Left colon (tissue), 2 donors: ENCODE measurements at regions not wholly inside any gene's neighbourhood (a gene's known extent, or its start where the extent isn't known, plus 50 kb on each side); places are given as distances from the start of the nearest gene placed in this dataset.
A peak's percentile ranks its signal among the peaks of the same experiment; 100 is the strongest.

Experiments
- ATAC-seq: fragments of 200-7000 bp; cut with Tn5 transposase; one replicate; pipeline ENCODE4 v1.9.1; 2020; ENCODE audit warnings: mild to moderate bottlenecking, moderate library complexity
- DNase-seq, 2 donors: peaks; one replicate each; pipeline ENCODE4 v3.0.0-alpha.2; 2020
- intact Hi-C, 2 donors: fragments of 100-400 bp; cut with DNase I in 1 of 2; cut with micrococcal nuclease in 1 of 2; formaldehyde crosslinking; loops; one replicate each; pipeline versions ENCODE4 v1.11.2 to v1.14.0; 2022; cut with DNase I, micrococcal nuclease
- donor health status: DM: no; HTN: no; CAD: no.
- donor health status: DM: yes; HTN: yes; CAD: no.

DNA sequence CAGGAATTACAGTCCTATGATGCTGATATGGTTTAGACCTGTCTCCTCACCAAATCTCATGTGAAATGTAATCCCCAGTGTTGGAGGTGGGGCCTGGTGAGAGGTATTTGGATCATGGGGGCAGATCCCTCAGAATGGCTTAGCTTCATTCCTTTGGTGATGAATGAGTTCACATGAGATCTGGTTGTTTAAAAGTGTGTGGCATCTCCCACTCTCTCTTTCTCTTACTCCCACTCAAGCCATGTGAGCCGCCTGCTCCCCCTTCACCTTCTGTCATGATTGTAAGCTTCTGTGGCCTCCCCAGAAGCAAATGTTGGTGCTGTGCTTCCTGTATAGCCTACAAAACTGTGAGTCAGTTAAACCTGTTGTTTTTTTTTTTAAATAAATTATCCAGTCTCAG is 89.4 kb upstream of the ARHGAP5 start:
- ATAC-seq (no peak), DNase-seq (no peak)
- intact Hi-C loops, result no loop called here

DNA sequence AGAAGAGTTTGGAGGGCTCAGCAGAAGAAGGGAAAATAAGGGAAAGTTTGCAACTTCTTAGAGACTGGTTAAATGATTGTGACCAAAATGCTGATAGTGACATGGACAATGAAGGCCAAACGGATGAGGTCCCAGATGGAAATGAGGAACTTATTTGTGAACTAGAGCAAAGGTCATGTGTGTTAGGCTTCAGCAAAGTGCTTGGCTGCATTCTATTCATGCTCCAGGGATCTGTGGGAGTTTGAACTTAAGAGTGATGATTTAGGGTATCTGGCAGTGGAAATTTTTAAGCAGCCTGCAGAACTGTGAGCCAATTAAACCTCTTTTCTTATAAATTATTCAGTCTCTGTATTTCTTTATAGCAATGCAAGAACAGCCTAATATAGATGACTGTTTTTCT is 88.9 kb upstream of the ARHGAP5 start:
- intact Hi-C loops, result no loop called here
- ATAC-seq, result no peak
- no peak for DNase-seq

DNA sequence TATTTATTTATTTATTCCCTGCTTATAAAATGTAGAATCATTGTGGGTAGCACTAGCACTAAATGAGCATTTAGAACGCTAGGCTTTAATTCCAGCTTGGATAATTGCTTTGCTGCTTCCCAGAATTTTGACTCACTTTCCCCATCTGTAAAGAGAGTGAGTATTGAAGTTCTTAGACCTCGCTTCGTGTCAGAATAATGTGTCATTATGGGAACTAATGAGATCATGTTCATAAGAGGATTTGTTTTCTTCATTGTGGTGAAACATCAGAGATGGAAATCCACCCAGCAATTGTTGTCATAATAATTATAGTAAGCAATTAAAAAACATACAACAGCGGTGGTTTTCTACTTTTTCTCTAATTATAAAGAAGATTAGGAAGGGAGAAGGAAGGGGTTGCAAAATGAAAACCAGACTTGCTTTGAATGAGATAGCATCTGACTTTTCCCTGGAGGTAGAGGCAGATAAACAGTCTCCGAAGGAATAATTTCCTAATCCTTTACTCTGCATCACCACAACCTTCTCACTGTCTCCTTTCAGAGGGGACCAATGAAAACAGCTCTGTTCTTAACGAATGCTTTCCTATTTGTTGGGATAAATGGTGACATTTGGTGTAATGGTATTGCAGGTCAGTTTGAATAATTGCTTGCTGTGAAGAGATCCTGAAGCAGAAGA is 86.8 kb upstream of the ARHGAP5 start:
- ATAC-seq (no peak), DNase-seq (no peak)
- intact Hi-C loops, result no loop called here

DNA sequence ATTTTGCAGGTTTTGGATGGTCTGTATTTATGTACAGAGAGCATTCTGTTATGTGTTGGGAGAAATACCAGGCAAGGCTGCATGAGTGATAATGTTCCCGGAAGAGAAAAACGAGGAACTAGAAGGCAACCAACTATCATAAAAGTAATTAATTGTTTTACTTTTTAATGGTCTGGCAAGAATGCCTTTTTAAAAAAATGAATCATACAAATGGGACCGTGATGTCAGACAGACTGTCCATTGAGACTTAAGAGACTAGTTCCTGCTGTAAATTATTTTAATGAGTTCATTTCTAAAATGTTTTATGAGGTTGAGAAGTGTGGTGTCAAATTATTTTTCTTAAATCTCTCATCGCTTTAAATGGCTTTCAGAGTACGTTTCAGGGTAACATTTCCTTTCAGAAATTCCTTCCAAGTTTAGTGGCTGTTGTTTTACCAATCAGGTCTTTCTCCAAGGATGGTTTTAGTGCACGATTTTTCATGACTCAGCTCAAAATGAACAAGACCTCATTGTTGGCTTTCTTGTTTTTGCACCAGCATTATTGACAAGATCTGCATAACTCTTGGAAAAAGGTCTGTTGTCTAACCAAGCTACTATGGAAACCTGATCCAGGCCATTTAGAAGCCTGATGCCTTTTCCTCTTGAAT is 86.1 kb upstream of the ARHGAP5 start:
- no peak for DNase-seq
- intact Hi-C loops, result no loop called here
- no peak for ATAC-seq

DNA sequence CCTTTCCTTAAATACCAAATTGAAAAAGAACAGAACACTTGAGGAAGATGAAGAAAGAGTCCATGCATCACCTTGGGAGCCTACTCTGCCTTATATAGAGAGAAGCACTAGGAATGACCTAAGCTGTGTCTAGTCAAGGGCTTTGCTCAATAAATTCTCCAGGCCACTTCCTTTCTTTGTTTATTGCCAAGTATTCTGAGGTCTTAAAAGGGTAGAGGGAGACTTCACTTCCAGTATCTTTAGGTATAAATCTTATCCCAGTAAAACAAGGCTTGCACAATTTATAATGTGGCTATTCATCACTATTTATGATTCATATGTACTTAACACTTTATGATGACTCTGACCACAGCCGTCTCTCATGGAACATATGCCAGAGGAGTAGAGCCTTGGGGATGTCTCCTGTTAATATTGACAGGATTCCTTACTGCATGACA is 85.1 kb upstream of the ARHGAP5 start:
- DNase-seq (no peak), ATAC-seq (peak; percentile 29)
- intact Hi-C loops, result no loop called here

DNA sequence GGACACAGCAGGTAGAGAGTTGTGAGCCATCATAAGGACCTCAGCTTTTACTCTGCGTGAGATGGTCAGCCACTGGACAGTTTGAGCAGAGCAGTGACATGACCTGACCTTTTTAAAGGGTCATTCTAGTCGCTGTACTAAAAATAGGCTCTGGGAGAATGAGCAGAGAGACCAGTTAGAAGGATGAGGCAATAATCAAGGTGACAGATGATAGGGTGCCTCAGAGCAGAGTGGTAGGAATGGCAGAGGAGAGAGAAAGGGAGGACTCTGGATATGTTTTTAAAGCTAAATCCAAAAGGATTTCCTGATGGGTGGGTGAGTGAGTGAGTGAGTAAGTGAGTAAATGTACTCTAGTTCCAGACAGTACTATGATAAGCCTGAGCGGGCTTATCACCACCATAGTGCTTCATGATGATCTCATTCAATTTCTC is 83.6 kb upstream of the ARHGAP5 start:
- intact Hi-C loops, result no loop called here
- ATAC-seq (no peak), DNase-seq (no peak)

DNA sequence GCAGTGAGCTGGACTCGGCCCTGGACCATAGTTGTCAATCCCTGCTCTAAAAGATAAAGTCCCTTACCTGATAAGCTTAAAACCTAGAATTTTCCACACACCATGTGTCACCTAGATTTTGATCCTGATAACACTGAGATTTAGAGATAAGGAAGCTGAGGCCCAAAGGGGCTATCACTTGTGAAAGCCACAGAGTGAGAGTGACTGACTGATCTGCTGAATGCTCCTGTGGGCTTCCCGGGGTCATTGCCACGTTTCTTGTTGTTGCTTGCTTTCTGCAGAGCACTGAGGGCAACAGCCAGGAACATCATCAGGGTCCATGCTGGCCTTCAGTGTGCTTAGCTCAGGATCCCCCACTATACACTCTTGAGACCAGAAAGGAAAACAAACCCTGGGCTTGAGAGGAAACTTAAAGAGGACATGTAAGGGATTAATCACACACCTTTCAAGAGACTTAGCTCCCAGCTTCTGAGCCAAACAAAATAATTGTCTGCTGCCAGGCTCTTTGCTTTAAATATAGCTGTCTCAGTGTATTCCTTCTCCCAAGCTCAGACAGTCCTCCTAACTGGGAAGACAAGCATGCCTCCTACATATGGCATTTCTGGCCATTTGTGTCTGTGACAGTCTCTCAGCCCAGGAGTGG is 82.6 kb upstream of the ARHGAP5 start:
- intact Hi-C loops, result no loop called here
- ATAC-seq (no peak), DNase-seq (no peak)

DNA sequence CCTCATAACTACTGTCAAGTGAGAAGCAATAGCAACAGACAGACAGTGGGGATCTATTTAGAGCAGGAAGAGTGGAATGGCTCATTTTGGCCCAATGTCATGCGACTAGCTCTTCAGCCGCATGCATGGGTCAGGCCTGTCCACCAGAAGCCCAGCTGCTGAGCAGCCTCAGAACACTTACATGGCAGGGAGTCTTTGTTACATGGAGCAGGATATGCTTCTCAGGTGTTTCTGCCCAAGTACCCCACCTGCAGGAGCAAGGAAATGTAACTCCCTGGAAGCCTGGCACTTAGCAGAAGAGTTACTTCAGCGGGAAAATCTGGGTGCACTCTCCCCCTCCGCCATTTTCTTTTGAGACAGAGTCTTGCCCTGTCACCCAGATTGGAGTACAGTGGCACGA is 73.5 kb upstream of the ARHGAP5 start:
- intact Hi-C loops, result no loop called here
- ATAC-seq (no peak), DNase-seq (no peak)

DNA sequence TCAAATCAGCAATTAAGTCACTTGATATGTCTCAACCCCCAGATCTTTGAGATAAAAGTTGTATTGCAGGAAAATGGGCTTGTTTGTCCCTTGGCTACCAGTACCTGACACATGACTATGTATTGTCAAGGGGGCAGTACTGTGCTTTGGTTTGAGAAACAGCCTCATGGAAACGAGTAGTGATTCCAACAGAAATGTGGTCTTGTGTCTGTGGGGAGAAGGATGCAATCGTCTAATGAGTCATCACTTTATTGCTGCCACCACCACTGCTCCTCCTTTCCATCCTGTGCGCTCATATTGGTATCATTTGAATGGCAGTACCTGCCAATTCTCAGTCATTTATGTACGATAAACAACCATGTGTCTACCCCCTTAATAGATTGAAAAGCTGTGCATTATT is 72.8 kb upstream of the ARHGAP5 start:
- intact Hi-C loops, result no loop called here
- no peak for ATAC-seq
- no peak for DNase-seq

DNA sequence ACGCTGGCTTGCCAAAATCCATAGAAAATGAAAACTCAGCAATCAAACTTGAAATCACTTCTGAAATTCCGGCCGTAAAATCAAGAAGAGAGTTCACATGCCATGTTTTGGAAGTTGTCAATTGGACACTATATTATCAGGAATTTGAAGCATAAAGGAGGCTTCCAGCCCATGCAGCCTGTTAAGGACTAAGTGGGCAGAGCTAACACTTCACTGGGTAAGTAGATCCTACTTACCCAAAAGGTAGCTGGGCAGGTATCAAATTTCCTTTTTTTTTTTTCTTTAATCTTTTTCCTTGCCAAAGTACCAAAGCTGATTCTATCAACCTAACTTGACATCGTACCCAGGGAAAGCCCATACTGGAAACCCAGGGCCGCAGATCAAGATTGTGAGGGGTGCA is 71.5 kb upstream of the ARHGAP5 start:
- DNase-seq, result no peak
- intact Hi-C loops, result no loop called here
- no peak for ATAC-seq

DNA sequence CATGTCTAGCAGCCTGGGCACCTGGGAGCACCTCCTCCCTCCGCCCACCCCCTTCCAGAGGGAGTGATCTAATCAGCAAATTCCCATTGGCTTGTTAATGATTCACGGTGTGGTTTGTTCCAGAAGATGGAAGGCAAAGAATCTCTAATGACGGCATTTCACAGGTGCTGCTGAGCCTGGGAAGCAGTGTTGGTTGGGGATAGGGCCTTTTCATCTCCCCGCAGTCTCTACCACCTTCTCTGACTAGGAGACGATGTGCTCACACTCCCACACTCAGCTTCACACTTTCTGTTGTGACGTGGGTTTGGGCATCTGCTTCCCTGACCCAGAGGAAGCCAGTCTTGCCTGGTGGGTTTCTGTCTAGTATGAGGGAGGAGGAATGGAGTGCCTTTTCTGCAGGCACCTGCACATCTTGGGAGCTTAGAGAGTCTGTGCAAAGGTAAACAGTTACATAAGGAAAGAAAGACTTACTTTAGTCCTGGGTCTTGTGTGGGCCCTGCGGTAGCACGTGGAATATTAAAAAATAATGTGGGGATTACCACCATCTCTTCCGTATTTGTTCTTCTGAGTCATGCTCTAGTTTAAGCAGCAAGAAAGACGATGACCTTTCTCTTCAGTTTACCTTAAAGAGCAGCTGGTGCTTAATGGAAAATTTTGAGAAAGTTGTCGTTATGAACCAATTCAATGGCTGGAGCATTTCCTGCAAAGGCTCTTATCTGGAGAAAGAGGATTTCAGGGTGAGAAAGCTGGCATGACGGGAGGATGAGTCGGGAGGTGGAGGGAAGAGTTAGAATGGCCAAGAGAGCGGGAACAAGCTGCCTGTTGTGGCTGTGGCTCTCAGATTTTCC is 70.6 kb upstream of the ARHGAP5 start:
- intact Hi-C loops, result no loop called here
- no peak for ATAC-seq
- DNase-seq, result no peak

DNA sequence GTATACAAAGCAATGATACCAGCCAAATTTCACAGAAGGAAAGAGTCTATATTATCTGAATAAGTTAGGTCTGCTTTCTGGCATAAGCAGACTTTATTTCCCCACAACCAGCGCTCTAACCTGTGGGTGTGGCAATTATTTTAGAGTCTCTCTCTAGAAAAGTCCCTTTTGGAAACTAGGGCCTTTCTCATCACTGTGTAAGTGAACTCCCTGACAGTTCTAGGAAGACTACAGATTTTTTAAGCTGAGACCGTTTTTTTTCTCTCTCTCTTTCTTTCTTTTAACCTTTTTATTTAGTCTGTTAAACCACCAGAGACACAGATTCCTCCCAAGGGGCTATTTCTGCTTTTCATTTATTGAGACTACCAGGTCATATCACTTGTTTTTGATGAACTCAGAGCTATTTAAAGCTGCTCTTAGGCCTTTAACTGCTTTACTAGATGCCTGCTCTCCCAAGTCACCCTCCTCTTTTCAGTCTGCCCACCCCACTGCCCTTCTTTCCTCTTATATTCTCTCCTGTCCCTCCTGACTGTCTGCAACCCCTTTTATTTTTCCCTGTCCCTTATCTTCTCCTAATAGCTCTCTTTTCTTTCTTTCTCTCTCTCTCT is 69.2 kb upstream of the ARHGAP5 start:
- DNase-seq (no peak), ATAC-seq (no peak)
- intact Hi-C loops, result no loop called here

DNA sequence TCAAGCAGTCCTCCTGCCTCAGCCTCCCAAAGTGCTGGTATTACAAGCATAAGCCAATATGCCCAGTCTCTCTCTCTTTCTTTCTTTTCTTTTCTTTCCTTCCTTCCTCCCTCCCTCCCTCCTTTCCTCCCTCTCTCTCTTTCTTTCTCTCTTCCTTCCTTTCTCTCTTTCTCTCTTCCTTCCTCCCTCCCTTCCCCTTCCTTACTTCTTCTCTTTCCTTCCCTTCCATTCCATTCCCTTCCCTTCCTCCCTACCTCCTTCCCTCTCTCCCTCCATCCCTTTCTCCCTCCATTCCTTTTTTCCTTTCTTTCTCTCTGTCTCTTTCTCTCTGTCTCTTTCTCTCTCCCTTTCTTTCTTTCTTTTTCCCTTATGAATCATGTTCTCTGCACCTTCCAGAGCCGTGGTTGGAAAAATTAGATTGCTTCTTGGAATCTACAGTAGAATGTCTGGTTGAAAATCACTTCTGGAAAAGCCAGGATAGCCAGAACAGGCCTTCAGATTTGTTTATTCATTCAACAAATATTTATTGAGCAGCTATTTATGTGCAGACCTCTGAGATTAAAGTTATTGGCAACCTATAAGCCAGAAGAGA is 68.4 kb upstream of the ARHGAP5 start:
- no peak for ATAC-seq
- intact Hi-C loops, result no loop called here
- no peak for DNase-seq

DNA sequence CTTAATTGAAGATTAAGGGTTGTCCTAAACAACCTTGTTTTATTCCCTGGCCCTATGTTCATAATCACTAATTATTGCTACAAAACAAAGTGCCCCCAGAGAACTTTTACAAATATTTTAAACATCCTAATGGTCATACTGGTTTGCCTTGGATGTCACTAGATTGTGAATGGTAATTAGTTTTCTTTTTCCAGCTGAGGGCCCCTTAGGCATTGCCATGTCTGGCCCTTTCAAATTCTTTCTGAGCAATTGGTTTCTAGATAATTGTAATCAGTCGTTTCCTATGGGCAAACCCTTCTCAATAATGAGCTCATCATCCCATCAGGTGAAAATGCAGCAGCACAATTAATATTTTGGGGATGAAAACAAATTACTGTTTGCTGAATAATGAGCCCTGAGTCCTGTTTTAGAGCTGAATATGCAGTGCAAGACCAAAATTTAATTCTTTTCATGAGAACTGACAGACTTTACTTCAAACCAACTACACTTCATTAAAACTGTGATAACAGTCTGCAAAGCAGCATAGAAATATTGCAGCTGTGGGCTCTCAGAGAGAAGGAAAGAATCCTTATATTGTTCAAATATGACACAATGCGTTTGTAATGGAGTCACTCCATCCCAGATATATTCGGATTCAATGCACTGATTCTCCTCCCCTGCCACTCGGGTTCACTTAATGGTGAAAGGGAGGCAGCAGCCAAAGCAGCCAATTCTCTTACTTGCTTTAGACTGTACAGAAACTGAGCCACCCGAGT is 67.7 kb upstream of the ARHGAP5 start:
- ATAC-seq (no peak), DNase-seq (no peak)
- intact Hi-C loops, result no loop called here

DNA sequence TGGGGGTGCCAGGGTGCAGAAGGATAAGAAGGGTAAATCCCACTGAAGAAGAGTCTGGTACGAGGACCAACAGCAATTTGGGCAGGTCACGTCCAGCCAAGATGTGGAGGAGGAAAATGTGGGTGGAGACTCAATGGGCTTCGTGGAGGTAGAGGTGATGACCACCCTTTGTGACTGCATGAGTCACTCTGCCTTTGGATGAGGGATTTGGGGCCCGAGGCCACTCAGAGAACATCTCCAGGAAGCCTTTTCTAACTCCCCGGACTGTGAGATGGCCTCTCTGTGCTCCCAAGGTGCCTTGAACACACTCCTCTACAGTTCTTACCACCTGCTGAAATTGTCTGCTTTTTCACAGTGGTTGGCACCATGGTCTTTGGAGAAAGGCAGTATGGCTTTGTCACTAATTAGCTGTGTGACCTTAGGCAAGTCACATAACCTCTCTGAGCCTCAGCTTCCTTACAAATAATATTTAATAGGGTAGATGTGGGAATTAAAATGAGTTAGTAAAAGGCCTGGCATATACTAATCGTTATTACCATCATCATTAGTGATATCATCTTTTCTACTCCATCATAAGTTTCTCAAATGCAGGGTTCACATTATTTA is 67.0 kb upstream of the ARHGAP5 start:
- ATAC-seq, result no peak
- intact Hi-C loops, result no loop called here

DNA sequence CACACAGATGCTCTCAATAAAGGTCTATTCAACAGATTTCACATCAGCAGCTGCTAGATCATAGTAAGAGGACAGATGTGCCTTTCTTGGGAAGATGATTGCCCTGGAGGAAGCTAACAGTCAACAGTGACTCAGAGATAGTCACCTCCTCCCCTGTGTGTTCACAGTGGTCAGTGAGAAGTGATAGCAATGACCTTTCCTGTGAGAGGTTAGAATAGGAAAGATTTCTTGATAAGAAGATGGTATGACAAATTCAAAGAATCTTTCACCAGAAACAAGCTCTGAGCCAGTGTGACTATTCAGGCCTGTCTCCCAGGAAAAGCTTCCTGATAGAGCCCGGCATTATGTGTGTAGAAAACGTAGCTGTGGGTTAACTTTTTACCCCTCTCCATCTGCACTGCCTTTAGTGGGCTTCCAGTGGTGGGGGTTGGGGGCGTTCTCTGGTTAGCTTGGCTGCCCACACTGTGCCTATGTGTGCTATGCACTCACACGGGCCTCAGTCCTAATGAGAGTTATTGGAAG is 66.4 kb upstream of the ARHGAP5 start:
- intact Hi-C loops, result no loop called here
- peak; percentile 61 for ATAC-seq
- no peak for DNase-seq

More for the DNA sequence above, 67.0 kb upstream of the ARHGAP5 start:
- no peak for DNase-seq

DNA sequence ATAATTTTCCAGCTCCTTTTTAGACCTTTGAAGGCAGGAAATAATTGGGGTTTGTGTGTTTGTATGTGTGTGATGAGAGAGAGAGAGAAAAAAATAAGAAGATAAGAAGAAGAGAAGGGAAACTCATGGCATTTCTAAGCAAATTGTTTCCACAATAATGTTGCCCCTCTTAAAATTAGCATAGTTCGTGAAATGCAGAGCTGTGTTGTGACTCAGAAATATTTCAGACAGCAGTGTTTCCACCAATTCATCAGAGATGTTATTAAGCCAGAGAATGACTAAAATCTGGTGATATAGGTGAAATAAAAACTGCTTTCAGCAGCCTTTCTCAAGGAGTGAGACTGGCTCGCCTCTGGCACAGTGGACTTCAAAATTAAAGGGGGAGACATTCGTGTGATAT is 65.9 kb upstream of the ARHGAP5 start:
- intact Hi-C loops, result no loop called here
- no peak for DNase-seq
- ATAC-seq, result no peak

DNA sequence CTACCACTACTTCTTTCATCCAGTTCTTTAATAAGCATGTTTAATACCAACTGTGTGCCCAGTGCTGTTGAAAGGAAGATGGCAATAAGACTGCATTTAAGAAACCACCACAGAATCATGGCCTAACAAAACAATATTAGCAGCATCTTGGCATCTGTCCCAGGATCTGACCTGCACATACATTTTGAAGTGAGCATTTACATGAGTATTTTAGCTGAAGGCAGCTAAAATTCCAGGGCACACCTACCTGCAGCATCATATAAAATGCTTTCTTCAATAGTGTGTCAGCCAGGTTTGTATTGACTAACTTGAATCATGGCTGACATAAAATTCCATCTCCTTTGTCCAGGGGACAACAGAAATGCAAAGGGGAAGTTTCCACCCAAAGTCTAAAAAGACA is 65.0 kb upstream of the ARHGAP5 start:
- DNase-seq (no peak), ATAC-seq (no peak)
- intact Hi-C loops, result no loop called here
